ENCODE measurements at regions not wholly inside any gene's neighbourhood (a gene's known extent, or its start where the extent isn't known, plus 50 kb on each side); places are given as distances from the start of the nearest gene placed in this dataset.

GRCh38 chr14:25574628-25575325 lies 524.8 kb upstream of the STXBP6 start:
- TF ChIP-seq CTCF (IDR thresholded peaks at IDR 0.05), result no peak
- no peak for TF ChIP-seq POLR2A (IDR thresholded peaks at IDR 0.05)

Measured in lower leg skin (tissue), 3 donors.